ENCODE measurements at regions not wholly inside any gene's neighbourhood (a gene's known extent, or its start where the extent isn't known, plus 50 kb on each side); places are given as distances from the start of the nearest gene placed in this dataset.

DNA sequence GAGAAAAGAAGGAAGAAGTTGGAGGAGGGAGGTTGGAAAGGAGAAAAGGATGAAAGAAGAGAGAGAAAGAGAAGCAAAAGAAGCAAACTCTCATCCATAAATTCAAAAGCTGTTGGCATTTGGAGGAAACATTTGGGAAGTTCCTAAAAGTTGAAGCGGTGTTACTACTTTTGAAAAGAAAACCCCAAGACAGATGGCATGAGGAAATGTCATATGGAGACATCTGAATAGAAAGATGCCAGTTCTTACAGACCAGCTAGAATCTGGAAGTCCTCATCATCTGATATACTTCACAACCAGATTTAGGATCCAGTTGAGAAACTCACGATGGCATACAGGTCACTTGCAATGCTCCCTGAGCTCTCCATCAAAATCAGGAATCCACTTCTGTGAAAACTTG lies 86.9 kb downstream of the RAP2A start:
- TF ChIP-seq CTCF (IDR thresholded peaks at IDR 0.05) (no peak), SIN3A (IDR thresholded peaks at IDR 0.05; ENCODE audit: borderline replicate concordance, insufficient read depth, low read depth, low read length) (no peak), POLR2AphosphoS5 (IDR thresholded peaks at IDR 0.05; ENCODE audit: low read depth, low read length) (no peak)
